Common myeloid progenitor, CD34-positive (primary cell): ENCODE measurements at regions not wholly inside any gene's neighbourhood (a gene's known extent, or its start where the extent isn't known, plus 50 kb on each side); places are given as distances from the start of the nearest gene placed in this dataset.

Experiments
- CTCF ChIA-PET: fragments of 350-600 bp; sonication (Branson Sonifier 250); formaldehyde crosslinking; loops from one replicate; lab custom pipeline; 2021; ENCODE audit warnings: antibody characterized with exemption; lab: Charles Lee
- POLR2A ChIA-PET: fragments of 350-600 bp; sonication (Branson Sonifier 250); formaldehyde crosslinking; loops from one replicate; lab custom pipeline; 2021; ENCODE audit warnings: antibody characterized with exemption; lab: Charles Lee
- DNase-seq, 3 donors: peaks; one replicate each; pipeline versions ENCODE4 v3.0.0 to v3.0.0-alpha.2; 2013
- H3K27ac ChIP-seq, 2 experiments: 1 replicate in 1 of 2; 2 replicates in 1 of 2; pipeline ENCODE4 v1.7.0; 2013; ENCODE audit warnings: inconsistent platforms in 2 of 2, low read length in 2 of 2, mild to moderate bottlenecking in 2 of 2, low read depth in 1 of 2, moderate library complexity in 1 of 2; ENCODE audit not compliant: severe bottlenecking in 2 of 2, insufficient read depth in 1 of 2, poor library complexity in 1 of 2
- H3K27me3 ChIP-seq, 5 experiments: replicated peaks in 2 of 5; 1 replicate in 3 of 5; 2 replicates in 2 of 5; pipeline versions ENCODE4 v1.6.1 to v1.7.0; 2013; ENCODE audit warnings: low read length in 4 of 5, mild to moderate bottlenecking in 2 of 5, moderate library complexity in 2 of 5, inconsistent platforms in 1 of 5; ENCODE audit not compliant: insufficient read depth in 5 of 5, control insufficient read depth in 4 of 5
- H3K36me3 ChIP-seq, 4 experiments: 1 replicate in 2 of 4; 2 replicates in 2 of 4; pipeline versions ENCODE4 v1.6.1 to v1.7.0; 2013; ENCODE audit warnings: low read length in 3 of 4, control low read depth in 1 of 4, mild to moderate bottlenecking in 1 of 4; ENCODE audit not compliant: control insufficient read depth in 4 of 4, insufficient read depth in 4 of 4
- H3K4me1 ChIP-seq, 4 experiments: 1 replicate in 3 of 4; 2 replicates in 1 of 4; pipeline versions ENCODE4 v1.6.1 to v1.7.1; 2013; ENCODE audit warnings: low read length in 3 of 4, mild to moderate bottlenecking in 3 of 4, control low read depth in 1 of 4, inconsistent platforms in 1 of 4, moderate library complexity in 1 of 4; ENCODE audit not compliant: control insufficient read depth in 4 of 4, insufficient read depth in 4 of 4; ENCODE audit errors: control extremely low read depth in 1 of 4
- H3K4me3 ChIP-seq, 7 experiments: 1 replicate in 4 of 7; 2 replicates in 3 of 7; pipeline versions ENCODE4 v1.5.1 to v1.7.0; 2013; ENCODE audit warnings: mild to moderate bottlenecking in 7 of 7, low read length in 6 of 7, moderate library complexity in 6 of 7, inconsistent platforms in 2 of 7, low read depth in 2 of 7, control low read depth in 1 of 7; ENCODE audit not compliant: insufficient read depth in 4 of 7, control insufficient read depth in 1 of 7; ENCODE audit errors: extremely low read depth in 1 of 7
- H3K9me3 ChIP-seq, 5 experiments: 1 replicate in 4 of 5; 2 replicates in 1 of 5; pipeline versions ENCODE4 v1.6.1 to v1.7.1; 2013; ENCODE audit warnings: low read length in 4 of 5, mild to moderate bottlenecking in 2 of 5, inconsistent platforms in 1 of 5, low read depth in 1 of 5, moderate library complexity in 1 of 5; ENCODE audit not compliant: control insufficient read depth in 4 of 5, insufficient read depth in 2 of 5; ENCODE audit errors: control extremely low read depth in 1 of 5
- WGBS: methylation state at CpG from one replicate; pipeline ENCODE4 v1.1.5; 2013; ENCODE audit not compliant: insufficient coverage; 5-methylcytosine and 5-hydroxymethylcytosine counted together

DNA sequence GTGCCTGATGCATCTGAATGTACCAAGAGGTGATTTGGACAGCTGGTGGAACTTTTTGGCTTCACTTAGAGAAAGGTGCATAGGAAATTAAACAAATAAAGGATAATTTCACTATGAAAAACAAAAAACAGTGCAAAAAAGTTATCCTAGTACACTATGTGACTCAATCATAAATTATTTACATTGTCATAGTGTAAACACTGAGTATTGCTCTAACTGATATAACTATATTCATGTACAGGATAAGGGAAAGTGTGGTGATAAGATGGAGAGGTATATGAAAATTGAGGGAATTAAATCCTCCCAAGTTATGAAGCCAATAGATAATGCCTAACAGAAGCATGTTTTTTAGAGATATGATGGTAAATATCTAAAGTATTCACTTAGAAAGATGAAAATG is 50.2 kb upstream of the CPNE4 start:
- no peak overlapping the region for H3K4me3 ChIP-seq
- POLR2A ChIA-PET, result no interaction called here
- no peak for DNase-seq
- H3K36me3 ChIP-seq, result no peaks in the 10 kb centered on the region
- H3K27me3 ChIP-seq, result peaks cover 0 to 2% (median 0%) of the 10 kb centered on the region in 5 experiments
- CTCF ChIA-PET, result no interaction called here
- H3K4me1 ChIP-seq, result no peaks in the 10 kb centered on the region
- H3K27ac ChIP-seq, result no peak overlapping the region
- no peaks in the 10 kb centered on the region for H3K9me3 ChIP-seq

DNA sequence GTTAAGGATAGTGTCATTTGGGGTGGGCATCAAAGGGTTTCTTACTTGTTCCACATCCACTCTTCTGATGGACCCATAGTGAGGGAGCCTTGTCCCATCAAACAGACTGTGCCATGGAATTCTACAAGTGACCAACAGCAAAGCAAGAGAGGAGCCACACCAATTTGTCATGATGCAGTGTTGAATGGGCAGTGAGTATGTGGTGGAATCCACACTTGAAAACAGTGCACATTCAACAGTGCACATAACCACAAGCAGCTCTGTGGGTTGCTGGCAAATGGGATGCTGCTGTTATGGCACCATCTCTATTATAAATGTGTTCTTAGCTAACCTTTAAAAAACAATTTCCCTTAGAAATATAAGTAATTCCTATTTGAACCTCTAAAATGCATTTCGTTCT is 52.5 kb upstream of the CPNE4 start:
- POLR2A ChIA-PET, result no interaction called here

GRCh38 chr3:132088291-132088690 is 53.5 kb upstream of the CPNE4 start:
- no peak for DNase-seq
- Histone ChIP-seq H3K9me3 (no peaks in the 10 kb centered on the region), H3K36me3 (no peaks in the 10 kb centered on the region), H3K4me1 (no peaks in the 10 kb centered on the region), H3K27me3 (peaks cover 0 to 4% (median 2%) of the 10 kb centered on the region in 5 experiments), H3K4me3 (no peak overlapping the region), H3K27ac (no peak overlapping the region)
- ChIA-PET CTCF (no interaction called here), POLR2A (no interaction called here)
- WGBS, result 80% methylated on average over 1 of the region's 2 CpGs

More for the DNA sequence above, 52.5 kb upstream of the CPNE4 start:
- Histone ChIP-seq H3K4me3 (no peak overlapping the region), H3K36me3 (no peaks in the 10 kb centered on the region), H3K9me3 (no peaks in the 10 kb centered on the region), H3K27ac (no peak overlapping the region), H3K4me1 (no peaks in the 10 kb centered on the region), H3K27me3 (peaks cover 0 to 3% (median 2%) of the 10 kb centered on the region in 5 experiments)
- CTCF ChIA-PET, result no interaction called here
- WGBS, result no CpG with 5 or more reads among the region's 1 CpG
- DNase-seq, result no peak

- Histone ChIP-seq H3K36me3 (no peaks in the 10 kb centered on the region), H3K9me3 (no peaks in the 10 kb centered on the region), H3K27me3 (peaks cover 0 to 4% (median 2%) of the 10 kb centered on the region in 5 experiments), H3K4me3 (no peak overlapping the region), H3K27ac (no peak overlapping the region), H3K4me1 (no peaks in the 10 kb centered on the region)
- WGBS, result 89% methylated on average over 2 of the region's 2 CpGs
- ChIA-PET POLR2A (no interaction called here), CTCF (no interaction called here)
- DNase-seq, result no peak
Observed at GRCh38 chr3:132090921-132091320, 56.1 kb upstream of the CPNE4 start.

- DNase-seq, result no peak
- Histone ChIP-seq H3K27me3 (no peaks in the 10 kb centered on the region), H3K4me1 (no peaks in the 10 kb centered on the region), H3K9me3 (peaks cover 0 to 8% (median 0%) of the 10 kb centered on the region in 5 experiments), H3K4me3 (no peak overlapping the region), H3K27ac (no peak overlapping the region), H3K36me3 (no peaks in the 10 kb centered on the region)
- CTCF ChIA-PET, result no interaction called here
- WGBS, result 86% methylated on average over 1 of the region's 1 CpG
- POLR2A ChIA-PET, result no interaction called here
Observed at GRCh38 chr3:132116601-132117000, 81.8 kb upstream of the CPNE4 start.

- no peak overlapping the region for H3K4me3 ChIP-seq
- H3K27me3 ChIP-seq, result no peaks in the 10 kb centered on the region
- H3K27ac ChIP-seq, result no peak overlapping the region
- H3K9me3 ChIP-seq, result peaks cover 0 to 8% (median 0%) of the 10 kb centered on the region in 5 experiments
- WGBS, result 100% methylated on average over 1 of the region's 1 CpG
- no peaks in the 10 kb centered on the region for H3K36me3 ChIP-seq
- DNase-seq, result no peak
- no peaks in the 10 kb centered on the region for H3K4me1 ChIP-seq
- ChIA-PET POLR2A (no interaction called here), CTCF (no interaction called here)
Observed at GRCh38 chr3:132117642-132118041, 82.8 kb upstream of the CPNE4 start.

GRCh38 chr3:132119531-132119930 is 84.7 kb upstream of the CPNE4 start:
- WGBS, result no CpG with 5 or more reads among the region's 1 CpG
- Histone ChIP-seq H3K27me3 (no peaks in the 10 kb centered on the region), H3K4me3 (no peak overlapping the region), H3K9me3 (peaks cover 0 to 2% (median 0%) of the 10 kb centered on the region in 5 experiments), H3K36me3 (no peaks in the 10 kb centered on the region), H3K27ac (no peak overlapping the region), H3K4me1 (no peaks in the 10 kb centered on the region)
- POLR2A ChIA-PET, result no interaction called here
- CTCF ChIA-PET, result no interaction called here
- no peak for DNase-seq
